Stimulated activated CD8-positive, alpha-beta memory T cell treated with anti-CD3 and anti-CD28 coated beads, Interleukin-7, amount 100 ng/mL, for 4 hours (primary cell): ENCODE measurements at regions not wholly inside any gene's neighbourhood (a gene's known extent, or its start where the extent isn't known, plus 50 kb on each side); places are given as distances from the start of the nearest gene placed in this dataset.

Experiments used
- DNase-seq, 2 donors: peaks; one replicate each; pipeline ENCODE4 v3.0.0-alpha.2; 2020; ENCODE audit warnings: low read depth in 2 of 2

DNA sequence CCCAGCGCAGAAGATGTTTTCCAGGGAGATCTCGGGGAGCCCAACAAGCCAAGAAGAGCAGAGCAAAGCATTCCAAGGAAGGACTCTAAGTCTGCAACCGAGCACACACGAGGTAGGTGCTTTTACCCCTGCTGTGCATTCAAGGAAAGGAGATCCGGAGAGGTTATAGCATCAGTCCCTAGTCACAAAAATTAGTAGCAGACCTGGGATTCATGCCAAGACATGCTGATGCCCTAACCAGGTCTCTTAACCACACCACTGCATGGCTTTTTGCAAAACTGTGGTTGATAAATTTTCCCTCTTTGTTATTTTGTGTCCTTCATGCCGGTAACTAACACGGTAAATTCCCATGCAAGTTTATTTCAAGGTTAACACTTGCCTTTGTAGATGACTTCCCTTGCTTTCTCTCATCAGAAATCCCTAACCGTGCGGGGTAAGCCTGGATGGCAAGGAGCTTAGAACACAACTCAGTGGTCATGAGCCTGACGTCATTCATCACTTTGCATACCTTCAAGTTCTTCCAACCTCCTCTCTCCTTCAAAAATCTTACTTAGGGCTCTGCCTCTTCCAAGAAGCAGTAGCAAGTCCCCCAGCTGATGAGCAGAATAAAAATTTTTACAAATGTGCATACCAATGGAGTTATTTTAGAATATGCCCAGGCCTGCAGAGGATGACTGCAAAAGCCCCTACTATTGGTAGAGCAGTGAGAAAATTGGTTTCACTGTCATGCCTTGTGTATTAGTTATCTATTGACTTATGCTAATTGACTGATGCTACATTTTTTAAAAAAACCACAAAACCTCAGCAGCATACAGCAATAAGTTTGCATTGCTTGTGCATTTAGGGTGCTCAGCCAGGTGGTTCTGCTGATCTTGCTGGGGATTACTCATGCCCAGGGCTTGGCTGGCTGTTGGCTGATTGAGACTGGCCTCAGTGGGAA lies 465.1 kb downstream of the MN1 start:
- DNase-seq = no peak

- no peak for DNase-seq
Observed at GRCh38 chr22:27337676-27338075, 463.9 kb downstream of the MN1 start.

- no peak for DNase-seq
Observed at GRCh38 chr22:27340047-27340446, 461.5 kb downstream of the MN1 start.

- no peak for DNase-seq
Observed at GRCh38 chr22:27344546-27344945, 457.0 kb downstream of the MN1 start.

GRCh38 chr22:27345691-27346090 lies 455.9 kb downstream of the MN1 start:
- DNase-seq = no peak

GRCh38 chr22:27347951-27348350 lies 453.6 kb downstream of the MN1 start:
- no peak for DNase-seq

DNA sequence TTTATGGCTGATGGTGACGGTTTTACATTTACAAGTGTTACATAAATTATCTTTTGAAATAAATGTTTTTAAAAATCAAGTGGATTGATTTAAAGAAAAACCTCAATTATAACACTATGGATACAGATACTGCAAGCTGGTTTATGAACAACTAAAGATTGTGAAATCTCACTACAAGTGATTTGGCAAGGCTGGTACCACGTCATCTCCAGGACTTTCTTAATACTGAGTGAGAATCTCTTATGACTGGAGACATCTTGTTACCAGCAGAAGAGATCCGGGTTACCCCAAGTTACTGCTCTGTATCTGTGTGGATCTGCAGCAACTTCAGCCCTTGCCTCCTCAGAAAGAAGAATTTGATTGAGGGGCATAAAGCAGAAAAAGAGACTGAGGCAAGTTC lies 452.9 kb downstream of the MN1 start:
- no peak for DNase-seq

- DNase-seq = no peak
Observed at GRCh38 chr22:27349456-27349855, 452.1 kb downstream of the MN1 start.

DNA sequence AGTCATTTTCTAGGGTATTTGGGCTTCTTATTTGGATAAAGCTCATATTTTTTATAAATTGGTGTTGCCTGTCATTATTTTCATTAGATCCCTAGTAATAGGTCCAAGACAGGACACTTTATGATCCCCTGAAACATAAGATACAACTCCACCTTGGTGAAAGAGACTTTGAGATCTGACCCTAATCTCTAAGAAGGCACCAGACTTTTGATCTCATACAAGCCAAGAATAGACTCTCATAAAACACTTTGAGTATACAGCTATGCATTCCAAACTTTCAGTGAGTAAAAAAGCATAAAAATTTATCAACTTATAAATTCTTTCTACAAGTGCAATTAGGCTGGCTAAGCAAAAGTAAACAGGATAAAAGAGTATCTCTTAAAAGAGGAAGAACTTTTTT lies 451.2 kb downstream of the MN1 start:
- no peak for DNase-seq

GRCh38 chr22:27352426-27352825 lies 449.1 kb downstream of the MN1 start:
- DNase-seq = no peak

DNA sequence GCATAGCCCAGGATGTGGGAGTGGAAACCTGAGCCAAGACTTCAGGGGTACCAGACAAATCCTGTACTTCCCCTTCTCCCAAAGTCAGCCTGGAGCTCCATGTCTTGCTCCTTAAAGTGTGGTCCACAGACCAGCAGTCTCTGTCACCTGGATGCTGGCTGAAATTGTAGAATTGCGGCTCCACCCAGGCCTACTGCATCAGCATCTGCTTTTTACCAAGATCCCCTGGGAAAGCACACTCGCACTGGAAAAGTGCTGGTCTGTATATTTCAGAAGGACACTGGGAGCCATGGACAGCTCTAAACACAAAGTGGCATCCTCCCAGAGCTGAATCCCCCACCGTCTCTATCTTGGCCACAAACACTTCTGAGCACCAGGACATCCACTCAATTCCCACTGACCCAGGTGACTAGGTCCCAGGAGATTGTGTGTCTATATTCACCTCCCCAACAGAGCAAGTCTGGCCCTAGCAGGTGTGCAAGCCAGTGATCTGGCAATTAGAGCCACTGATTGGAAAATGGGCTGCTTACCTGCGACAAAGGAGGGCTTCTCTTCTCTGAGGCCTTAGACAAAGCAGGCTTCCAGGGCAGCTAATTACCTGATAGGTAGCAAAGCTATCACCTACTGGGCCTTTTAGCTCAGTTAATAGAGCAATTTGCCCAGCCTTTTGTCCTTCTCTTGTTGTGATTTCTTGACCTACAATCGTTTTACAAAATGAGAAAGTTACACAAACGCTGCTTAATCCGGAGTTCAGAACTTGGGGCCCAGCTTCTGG lies 443.3 kb downstream of the MN1 start:
- DNase-seq = no peak

GRCh38 chr22:27370269-27370668 lies 431.3 kb downstream of the MN1 start:
- DNase-seq = no peak

GRCh38 chr22:27370987-27371386 lies 430.6 kb downstream of the MN1 start:
- no peak for DNase-seq

- no peak for DNase-seq
Observed at GRCh38 chr22:27372364-27372763, 429.2 kb downstream of the MN1 start.

GRCh38 chr22:27372969-27373670 lies 428.4 kb downstream of the MN1 start:
- DNase-seq = no peak

GRCh38 chr22:27377501-27378295 lies 423.9 kb downstream of the MN1 start:
- no peak for DNase-seq

GRCh38 chr22:27378311-27378800 lies 423.2 kb downstream of the MN1 start:
- DNase-seq = no peak

DNA sequence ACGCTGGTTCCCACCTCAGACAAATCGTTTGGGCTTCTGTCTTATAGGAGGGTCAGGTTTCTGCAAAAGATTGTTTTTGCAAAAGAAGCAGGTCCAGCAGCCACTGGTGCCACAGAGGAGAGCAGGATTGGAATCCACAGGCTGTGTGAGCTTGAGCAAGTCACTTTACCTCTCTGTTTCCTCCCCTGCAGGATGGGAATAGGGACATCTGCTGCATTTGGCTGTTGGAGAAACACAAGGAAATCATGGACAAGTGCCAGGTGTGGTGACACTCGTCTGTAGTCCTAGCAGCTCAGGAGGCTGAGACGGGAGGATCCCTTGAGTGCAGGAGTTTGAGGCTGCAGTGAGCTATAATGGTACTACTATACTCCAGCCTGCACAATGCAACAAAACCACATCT lies 422.6 kb downstream of the MN1 start:
- DNase-seq = no peak

DNA sequence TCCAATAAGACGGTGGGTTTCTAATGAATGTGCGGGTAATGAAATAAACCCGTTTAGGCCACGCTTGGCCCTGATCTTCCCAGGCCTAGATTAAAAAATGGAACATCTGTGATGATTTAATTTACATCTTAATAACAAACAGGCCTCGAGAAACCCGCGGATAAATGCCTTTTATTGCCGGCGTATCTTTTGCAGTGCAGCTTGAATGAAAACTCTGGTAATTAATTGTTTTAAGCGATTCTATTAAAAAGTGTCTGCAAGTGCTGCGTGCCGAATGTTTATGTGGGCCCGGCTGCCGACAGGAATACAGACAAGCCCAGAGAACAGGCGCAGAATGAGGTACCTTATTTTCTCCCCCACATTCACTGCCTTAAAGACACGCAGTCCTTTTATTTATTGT lies 420.7 kb downstream of the MN1 start:
- no peak for DNase-seq

- no peak for DNase-seq
Observed at GRCh38 chr22:27381552-27381951, 420.0 kb downstream of the MN1 start.
